Adrenal gland (tissue), 5 donors: ENCODE measurements at regions not wholly inside any gene's neighbourhood (a gene's known extent, or its start where the extent isn't known, plus 50 kb on each side); places are given as distances from the start of the nearest gene placed in this dataset.

Experiments
- POLR2A ChIP-seq, 2 donors: fragments of 450-650 bp; IDR thresholded peaks; one replicate each; pipeline ENCODE4 v1.6.1; 2017; ENCODE audit warnings: antibody characterized with exemption in 2 of 2, mild to moderate bottlenecking in 2 of 2, moderate library complexity in 1 of 2
- TF ChIP-seq, protein P1 (sequence below), 6 experiments: fragments of 450-650 bp in 4 of 6; fragments of 200-600 bp in 2 of 6; sonication (generic) in 1 of 6; IDR thresholded peaks; 1 replicate in 5 of 6; 2 replicates in 1 of 6; pipeline versions ENCODE4 v1.5.1 to v1.8.0; 2016 to 2021; ENCODE audit warnings: antibody characterized with exemption in 6 of 6, mild to moderate bottlenecking in 2 of 6, moderate library complexity in 1 of 6
- donor health status: DM: no; HTN: no; CAD: no.

DNA sequence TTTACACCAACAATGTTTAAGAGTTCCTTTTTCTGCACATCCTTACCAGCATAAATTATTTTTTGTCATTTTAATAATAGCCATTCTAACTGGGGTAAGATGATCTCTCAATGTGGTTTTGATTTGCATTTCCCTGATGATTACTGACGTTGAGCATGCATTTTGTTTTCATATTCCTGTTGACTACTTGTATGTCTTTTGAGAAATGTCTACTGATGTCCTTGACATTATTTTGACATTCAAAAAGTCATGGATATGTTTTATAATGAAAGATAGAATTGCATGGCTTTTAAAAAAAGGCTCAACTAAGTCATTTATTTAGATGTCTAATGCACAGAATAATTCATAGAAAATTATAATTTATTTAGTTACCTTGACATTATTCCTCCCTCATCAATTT is 381.6 kb upstream of the C9orf72 start:
- no peak for TF ChIP-seq POLR2A (IDR thresholded peaks at IDR 0.05)
- TF ChIP-seq, protein P1, sequence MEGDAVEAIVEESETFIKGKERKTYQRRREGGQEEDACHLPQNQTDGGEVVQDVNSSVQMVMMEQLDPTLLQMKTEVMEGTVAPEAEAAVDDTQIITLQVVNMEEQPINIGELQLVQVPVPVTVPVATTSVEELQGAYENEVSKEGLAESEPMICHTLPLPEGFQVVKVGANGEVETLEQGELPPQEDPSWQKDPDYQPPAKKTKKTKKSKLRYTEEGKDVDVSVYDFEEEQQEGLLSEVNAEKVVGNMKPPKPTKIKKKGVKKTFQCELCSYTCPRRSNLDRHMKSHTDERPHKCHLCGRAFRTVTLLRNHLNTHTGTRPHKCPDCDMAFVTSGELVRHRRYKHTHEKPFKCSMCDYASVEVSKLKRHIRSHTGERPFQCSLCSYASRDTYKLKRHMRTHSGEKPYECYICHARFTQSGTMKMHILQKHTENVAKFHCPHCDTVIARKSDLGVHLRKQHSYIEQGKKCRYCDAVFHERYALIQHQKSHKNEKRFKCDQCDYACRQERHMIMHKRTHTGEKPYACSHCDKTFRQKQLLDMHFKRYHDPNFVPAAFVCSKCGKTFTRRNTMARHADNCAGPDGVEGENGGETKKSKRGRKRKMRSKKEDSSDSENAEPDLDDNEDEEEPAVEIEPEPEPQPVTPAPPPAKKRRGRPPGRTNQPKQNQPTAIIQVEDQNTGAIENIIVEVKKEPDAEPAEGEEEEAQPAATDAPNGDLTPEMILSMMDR (IDR thresholded peaks at IDR 0.05): no peak
